ENCODE measurements at regions not wholly inside any gene's neighbourhood (a gene's known extent, or its start where the extent isn't known, plus 50 kb on each side); places are given as distances from the start of the nearest gene placed in this dataset.

- TF ChIP-seq CTCF (IDR thresholded peaks at IDR 0.05) (no peak), POLR2A (IDR thresholded peaks at IDR 0.05) (no peak)
Measured at GRCh38 chr12:42926232-42926631, 336.7 kb upstream of the PRICKLE1 start.
